GM18499 (cell line): ENCODE measurements at regions not wholly inside any gene's neighbourhood (a gene's known extent, or its start where the extent isn't known, plus 50 kb on each side); places are given as distances from the start of the nearest gene placed in this dataset.

Experiments
- ATAC-seq: cut with Tn5 transposase; IDR thresholded peaks from one replicate; pipeline ENCODE4 v1.9.1; 2021; ENCODE audit warnings: moderate number of reproducible peaks; ENCODE audit not compliant: insufficient read depth, unreplicated experiment

DNA sequence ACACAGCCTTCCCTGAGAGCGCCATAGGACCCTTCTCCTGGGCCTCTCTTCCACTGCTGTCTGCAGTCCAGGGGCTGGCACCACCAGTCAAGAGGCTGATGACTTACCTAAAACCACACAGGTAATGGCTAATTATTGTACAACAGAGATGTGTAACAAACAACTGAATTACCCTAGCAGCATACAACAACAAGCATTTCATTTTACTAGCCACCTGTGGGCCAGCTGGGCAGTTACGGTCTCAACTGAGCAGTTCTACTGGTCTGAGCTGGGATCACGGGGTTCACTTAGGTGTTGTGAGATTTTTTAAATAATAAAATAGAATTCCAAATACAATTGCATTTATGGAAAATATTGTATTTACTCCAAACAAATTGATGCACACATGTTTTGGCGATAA is 431.9 kb downstream of the TNS3 start:
- no peak for ATAC-seq

DNA sequence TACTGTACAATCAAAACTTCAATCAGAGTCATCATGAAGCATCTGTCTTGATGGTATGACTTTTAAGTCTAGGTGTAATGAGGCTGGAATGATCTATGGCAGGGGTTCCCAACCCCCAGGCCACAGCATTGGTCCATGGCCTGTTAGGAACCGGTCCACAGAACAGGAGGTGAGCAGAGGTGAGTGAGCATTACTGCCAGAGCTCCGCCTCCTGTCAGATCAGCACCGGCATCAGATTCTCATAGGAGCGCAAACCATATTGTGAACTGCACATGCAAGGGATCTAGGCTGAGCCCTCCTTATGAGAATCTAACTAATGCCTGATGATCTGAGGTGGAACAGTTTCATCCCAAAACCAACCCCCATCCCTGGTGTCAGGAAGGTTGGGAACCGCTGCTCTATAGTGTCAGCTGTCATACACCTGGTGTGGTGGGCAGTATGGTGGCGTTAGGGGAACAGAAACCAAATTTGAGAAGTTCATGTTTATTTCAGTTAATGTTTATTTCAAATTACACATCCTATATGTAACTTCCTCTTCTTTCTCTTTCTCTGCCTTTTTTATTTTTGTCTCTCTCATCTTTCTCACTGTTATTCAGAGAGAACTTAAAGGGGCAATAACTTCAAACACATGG is 432.6 kb downstream of the TNS3 start:
- ATAC-seq, result peak; percentile 52

DNA sequence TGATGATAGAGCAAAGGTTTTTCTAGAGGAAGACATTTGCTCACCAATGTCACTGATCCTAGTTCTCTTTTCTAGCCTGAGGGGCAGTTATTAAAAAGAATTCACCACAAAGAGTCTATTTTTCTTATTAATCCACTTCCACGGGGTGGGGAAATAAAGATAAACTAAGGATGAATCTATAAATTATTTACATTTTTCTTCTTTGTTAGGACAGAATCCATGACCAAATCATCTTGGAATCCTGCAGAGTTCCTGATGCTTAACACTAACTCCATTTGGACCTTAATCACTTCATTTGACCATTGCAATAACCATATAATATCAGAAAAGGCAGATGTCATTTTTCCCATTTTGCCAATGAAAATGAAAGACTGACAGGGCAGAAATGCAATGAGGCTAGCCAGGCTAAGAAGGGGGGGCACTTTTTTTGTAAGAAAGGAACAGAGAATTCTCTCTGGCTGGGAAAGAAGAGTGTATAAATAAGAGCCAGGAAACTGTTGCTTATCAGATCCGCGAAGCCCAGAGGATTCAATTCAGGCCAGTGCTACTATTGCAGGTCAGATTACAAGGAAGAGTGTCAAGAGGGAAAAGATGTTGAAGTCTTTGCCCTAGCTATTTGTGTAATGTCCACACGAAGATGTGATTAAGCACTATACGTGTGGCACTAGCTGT is 433.2 kb downstream of the TNS3 start:
- no peak for ATAC-seq

DNA sequence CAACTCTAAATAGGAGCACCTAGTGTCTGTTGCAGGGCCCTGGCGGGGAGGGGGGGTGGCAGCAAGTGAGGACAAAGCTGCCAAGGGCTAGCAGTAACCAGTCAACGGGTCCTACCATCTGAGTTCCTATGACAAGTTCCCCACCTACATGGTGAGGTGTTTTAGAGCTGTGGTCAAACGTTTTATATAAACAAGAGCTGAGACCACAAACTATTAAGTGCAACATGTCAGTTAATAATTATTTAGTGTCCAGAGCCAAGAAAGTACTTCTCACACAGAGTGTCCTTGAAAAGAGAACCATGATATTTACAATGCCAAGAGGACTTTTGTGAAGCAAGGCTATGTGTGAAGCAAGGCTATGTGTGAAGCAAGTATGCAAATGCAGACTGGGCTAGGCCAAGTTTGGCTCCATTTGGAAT is 434.7 kb downstream of the TNS3 start:
- no peak for ATAC-seq

DNA sequence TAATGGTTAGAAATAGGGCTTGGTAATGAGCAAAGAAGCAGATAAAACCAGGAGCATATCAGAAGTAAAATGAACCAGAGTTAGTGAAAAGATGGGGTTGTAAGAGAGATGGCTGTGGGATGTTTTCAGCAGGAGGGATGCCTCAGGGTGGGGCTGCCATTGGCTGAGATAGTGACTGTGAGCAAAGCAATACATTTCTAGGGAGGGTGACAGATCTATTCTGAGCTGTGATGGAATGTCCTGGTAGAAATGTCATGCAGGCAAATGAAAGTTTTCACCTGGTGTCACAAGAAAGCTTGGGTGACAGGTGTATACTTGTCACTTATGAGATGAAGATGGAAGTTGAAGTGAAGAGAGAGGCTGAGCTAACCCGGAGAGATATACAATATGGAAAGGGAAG is 435.9 kb downstream of the TNS3 start:
- no peak for ATAC-seq

DNA sequence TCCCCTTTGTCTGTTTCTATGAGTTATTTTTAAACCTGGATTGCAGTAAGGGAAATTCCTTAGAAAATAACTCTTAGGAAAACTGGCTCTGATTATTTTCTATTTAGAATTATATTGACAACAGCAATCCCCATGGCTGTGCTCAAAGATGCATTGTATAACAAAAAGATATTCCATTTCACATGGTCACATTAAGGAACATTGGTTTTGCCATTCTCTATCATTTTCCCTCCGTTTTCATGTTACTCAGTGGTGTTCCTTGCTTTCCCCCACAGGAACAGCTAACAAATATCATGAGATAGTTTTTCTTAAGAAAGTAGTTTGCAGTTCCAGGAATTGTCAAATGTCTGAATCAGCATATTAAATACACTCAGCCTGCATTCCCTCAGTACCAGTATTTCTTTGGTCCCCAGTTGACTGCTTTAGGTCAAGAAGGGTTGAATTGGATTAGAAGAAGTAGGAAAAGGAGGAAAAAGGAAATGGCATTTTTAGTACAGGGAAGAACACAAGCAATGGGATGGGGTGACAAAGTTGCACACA is 436.7 kb downstream of the TNS3 start:
- ATAC-seq, result no peak

DNA sequence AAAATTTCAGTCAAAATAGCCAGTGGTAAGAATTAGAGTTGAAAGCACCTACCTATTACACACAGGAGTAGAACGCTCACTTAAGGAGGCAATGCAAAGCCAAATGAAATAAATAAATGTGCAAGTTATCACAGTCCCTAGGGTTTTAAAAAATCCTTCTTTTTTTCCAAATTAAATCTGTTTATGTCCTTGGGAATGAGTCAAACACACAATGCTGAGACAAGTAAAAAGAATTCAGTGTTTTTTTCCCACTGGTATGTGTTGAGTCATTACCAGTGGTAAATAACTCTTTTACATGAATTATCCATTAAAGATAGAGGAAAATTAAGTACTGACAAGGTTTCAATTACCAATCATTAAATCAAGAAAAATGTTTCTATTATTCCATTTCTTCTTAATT is 438.6 kb downstream of the TNS3 start:
- ATAC-seq, result no peak

DNA sequence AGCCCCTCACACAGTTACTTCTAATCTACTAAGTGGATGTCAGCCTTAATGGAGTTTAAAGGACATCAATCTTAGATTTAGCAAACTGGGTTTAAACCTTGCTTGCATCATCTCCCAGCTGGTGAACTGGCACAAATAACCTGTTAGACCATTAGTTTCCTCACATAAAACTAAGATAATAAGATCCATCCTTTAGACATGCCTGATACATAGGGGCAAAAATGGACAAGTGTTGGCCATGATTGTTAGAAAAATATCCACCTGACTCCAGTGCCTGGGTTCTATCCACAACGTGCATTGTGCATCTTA is 439.1 kb downstream of the TNS3 start:
- no peak for ATAC-seq

DNA sequence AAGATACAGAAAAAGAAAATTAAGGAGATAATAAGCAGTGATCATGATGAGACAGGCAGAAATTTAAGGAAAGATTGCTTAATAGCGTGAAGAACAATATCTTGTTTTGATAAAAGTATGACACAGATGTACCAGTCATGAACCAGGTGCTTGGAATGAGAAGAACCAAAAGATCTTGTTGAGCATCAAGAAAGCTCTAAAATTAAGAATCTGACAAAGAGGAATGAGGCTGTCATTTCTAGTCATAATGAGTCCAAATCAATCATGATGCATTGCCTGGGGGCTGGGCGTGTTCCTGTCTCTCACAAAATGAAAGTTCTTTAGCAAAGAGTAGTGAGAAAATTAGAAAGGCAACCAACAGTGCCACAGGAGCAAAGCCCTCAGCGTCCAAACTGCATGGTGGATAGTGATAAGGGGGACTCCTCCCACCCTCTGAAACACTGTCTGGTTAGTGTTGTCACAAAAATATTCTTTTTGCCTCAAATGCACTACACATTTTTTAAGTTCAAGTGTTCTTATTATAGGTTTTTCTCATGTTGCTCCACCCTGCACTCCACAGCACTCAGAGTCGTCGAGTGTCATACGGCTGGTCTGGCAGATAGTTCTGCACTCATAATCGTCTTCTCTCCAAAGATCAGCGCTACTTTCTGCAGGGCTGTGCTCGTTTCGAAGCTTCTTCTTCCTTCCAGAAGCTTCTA is 439.6 kb downstream of the TNS3 start:
- ATAC-seq, result no peak

DNA sequence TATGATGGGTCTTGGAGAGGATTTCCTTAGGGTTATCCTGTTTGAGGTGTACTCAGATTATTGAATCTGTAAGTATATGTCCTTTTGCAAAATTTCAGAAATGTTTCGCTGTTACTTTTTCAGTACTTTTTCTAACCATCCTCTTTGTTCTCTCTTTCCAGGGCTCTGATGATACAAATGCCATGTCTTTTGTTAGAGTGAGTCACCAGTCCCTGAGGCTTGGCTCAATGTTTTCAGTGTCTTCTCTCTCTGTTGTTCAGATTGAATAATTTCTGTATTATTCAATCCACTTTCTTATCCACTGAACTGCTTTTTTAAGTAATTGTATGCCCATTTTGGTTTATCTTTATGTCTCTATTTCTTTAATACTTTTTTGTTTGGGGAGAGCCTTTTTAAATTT is 449.4 kb downstream of the TNS3 start:
- no peak for ATAC-seq

DNA sequence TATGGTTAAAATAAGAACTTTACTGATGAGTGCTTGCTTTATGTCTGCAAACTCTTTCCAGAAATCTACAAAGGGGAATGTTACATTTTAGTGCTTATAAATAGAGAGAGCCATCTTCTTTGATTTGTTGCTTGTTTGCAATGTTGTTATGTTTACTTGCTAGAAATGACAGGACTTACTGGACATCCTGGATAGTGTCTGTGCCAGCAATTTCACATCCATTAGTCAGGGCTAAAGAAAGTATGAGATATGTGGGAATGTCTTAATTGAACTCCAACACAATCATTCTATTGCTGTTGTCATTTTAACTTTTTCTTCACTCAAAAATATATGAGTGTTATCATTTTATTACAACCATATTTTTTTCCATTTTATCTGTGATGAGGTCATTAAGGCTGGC is 453.2 kb downstream of the TNS3 start:
- no peak for ATAC-seq

DNA sequence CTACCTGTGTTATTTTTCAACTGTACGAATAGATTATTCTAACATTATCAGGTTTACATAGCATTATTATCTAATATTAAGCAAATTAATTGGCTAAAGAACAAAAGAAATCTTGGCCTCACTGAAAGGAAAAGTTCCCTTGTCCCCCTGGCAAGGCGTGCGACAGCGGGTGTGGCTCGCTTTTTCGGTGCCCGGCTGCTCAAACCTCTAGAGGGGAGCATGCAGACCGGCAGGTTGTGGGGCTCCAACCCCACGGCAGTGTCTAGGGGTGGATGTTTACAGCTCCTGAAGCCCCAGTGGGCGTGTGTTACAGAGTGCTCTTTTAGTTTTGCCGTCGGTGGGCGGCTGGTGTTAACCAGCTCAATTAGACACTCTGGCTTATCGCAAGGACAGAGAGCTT is 456.4 kb downstream of the TNS3 start:
- ATAC-seq, result no peak

DNA sequence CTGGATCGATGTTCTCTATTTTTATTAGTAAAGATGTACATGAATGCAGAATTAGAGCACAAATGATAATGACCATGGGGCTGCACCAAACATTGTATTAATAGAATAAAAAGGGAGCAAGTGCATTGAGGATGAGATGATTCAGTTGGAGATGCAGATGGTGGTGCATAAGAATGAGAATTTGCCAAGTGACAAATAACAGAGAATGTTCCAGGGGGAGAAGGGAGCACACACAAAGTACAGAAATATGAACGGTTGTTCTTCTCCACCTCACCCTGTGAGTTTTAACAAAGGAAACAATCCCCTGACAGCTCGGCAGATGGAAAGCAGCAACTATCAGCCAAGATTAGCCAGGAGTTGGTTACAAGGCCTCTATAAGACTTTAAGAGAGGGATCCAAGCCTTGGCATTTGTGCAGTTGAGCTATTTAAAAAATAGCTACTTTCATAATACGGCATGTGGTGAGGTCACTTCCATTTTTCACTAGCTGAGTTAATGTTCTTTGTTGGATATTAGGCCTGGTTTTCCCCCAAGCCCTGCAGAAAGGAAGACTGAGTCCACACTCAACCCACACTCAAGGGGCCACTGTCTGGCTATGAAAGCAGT is 462.5 kb downstream of the TNS3 start:
- ATAC-seq, result no peak

DNA sequence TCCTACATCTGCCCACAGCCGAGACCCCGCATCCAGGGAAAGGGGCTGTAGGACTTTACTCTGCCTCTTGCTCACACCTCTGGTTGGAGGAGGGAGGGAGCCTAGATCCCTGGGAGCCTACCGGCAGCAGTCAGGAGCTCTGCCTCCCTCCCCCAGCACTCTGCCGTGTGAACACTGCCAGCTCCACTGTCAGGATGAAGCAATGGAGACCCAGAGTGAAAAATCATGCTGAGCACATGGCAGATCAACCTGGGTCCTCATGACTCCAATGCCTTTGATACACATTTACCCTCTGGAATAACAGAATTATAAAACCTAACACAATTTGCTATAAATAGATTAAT is 477.7 kb downstream of the TNS3 start:
- no peak for ATAC-seq

DNA sequence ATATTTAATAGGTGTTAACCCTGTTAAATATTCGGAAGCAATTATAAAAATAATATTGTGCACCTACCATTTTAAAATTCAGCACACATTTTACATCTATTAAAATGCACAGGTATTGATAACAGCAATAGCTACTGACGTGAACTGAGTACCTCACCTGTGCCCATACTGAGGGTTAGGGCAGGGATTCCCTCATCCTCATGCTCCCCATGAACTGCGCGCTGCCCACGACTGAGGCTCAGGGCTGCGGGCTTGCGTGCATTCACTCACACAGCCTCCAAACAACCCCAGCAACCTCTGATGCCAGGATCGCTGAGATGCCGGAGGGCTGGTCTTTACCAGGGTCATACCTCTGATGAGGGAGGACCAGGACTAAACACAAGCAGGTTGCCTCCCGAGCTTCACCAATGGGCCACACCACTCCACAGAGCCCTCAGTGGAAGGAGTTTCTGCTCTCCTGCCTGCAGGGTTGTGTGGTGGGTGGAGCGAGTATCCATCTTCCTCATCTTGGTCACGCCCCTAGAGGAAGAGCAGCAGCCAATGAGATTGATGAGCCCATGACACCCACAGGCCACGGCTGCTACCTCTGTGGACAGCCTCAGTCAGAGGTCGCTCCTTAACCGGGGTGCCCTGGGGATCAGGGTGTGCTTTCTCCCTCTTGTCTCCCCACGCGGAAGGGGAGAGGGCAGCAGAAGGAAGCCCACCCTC is 478.3 kb downstream of the TNS3 start:
- ATAC-seq, result no peak

DNA sequence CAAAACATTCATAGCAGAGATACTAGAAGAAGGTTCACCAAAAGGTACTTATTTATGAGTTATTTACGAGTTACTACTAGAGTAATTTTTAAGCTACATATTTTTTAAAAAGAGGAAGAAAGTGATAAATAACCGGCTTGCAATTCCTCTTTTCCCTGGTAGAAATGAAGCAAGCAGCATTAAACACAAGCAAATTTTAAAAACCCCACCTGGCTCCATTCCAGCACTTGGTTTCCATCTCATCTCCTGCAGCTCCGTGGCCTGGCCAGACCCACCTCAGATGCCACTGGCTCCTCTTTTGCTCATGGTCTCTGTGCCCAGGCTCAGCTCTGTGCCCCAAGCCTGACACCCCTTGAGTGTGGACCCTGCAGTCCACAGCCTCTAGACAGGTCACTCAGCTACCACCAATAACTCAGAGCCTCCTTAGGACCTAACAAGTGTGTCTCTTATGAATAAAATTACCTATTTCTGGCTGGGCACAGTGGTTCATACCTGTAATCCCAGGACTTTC is 479.5 kb downstream of the TNS3 start:
- ATAC-seq, result no peak

DNA sequence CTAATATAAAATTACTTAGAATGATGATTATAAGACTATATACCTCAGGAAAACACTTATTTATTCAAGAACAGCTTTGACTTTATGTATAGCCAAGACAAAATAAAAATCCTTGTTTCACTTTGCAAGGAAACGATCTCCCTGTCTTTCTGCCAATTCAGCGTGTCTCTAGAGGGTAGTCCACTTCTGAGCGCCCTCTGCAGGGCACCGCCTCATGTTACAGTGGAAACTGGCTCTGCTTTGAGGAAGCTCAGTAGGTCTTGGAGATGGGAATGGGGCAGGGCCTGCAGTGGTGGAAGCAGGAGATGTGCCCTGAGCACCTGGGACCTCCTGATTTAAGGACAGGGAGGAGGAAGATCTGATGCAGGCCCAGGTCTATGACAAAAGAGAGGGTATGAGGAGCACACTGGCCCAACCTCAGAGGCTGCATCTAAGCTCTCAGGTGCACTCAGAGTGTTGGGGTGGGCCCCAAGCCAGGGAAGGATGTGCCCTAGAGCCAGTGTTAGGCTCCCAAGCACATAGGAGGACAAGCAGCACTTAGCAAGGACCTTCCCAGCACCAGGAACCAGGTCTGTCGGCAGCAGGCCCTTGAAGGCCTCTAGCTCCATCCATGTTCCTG is 481.0 kb downstream of the TNS3 start:
- ATAC-seq, result no peak

DNA sequence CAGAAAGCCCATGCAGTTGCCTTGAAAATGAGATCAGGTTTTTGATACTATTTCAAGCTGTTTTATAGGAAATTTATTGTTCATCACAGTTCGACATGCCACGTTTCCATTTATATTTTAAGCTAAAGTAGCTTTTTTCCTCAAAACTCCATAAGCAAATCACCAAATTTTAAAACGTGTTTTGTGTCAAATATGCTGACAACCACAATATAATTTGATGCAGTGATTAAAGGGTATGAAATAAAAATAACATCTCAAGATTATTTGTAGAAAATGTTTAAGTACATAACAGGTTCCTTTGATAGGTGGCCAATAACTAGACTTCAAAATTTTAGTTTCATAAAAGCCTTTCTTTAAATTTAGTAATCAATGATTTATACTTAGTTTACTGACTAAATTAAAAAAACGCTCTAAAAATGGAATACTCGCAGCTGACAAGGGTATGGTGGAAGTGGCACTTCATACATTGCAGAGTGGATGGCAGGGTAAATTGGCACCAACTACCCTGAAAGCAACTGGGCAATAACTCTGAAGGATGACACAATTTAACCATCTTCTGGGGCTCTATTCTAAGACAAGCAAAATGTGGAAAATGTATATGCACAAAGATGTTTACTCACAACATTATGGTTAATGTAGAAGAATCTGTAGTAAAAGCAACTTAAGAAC is 481.6 kb downstream of the TNS3 start:
- ATAC-seq, result no peak

DNA sequence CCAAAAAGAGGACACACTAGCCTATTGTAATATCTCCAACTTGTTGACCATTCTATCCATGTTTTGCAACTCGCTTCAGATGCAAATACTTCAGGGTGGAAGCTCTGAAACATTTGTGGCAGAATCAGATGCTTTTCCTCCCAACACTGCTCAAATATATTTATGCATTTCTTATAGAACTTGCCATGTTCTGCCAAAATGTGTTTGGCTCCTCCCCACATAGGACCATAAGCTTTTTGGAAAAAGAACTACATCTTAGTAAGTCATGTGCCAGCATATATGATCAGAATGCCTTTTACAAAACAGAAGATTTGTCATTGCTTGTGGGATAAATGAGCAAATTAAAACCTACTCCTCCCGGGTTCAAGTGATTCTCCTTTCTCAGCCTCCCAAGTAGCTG is 484.5 kb downstream of the TNS3 start:
- no peak for ATAC-seq

DNA sequence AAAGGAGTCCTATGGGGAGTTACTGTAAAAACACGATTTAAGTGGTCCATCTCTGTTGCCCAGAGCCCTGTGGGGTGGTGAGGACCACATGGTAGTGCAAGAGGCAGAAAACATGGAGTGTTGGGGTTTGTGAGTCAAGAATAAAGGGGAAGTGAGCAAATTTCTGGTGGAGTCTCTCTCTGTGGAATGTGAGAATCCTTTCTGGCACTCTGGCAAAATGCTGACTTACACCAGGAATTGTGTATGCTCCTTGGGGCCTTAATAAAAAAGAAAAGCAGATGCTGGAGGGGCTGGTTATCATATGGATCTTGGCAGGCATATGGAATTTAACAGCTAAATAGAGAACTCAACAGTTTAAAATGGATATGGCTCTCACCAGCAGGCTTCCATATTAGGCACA is 486.0 kb downstream of the TNS3 start:
- no peak for ATAC-seq
